ENCODE measurements at regions not wholly inside any gene's neighbourhood (a gene's known extent, or its start where the extent isn't known, plus 50 kb on each side); places are given as distances from the start of the nearest gene placed in this dataset.
"Not testable (repeated sequence)": the region's sequence is repeated elsewhere in the genome, so short reads cannot be mapped to it uniquely, and the experiment has no call there.

DNA sequence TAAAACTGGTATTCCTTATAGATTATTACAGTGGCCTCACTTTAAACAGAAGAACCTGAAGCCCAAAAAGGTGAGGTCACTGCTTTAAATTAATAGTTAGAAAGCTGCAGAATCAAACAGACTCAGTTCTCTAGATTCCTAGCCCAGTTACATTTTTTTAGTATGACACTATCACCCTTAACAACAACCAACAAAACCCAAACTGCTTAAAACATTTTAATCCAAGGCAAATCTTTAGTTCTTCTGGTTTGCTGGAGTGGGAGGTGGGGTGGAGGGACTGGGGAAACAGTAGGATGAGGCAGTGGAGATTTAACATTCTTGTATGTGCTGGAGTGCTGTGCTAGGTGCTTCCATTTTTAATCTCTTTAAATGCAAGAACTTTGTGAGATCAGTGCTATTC is 631.6 kb upstream of the KCNMB2 start:
- Mint-ChIP-seq H3K27me3 (ENCODE audit: low read depth) (no peaks in the 10 kb centered on the region), H3K4me3 (no peak overlapping the region), H3K27ac (peak overlapping the region; percentile 79 to 84 (median 80)), H3K4me1 (peaks cover 46% of the 10 kb centered on the region), H3K9me3 (peaks cover 10% of the 10 kb centered on the region), H3K36me3 (ENCODE audit: low read depth) (peaks cover 11% of the 10 kb centered on the region)
- TF ChIP-seq, protein P1, sequence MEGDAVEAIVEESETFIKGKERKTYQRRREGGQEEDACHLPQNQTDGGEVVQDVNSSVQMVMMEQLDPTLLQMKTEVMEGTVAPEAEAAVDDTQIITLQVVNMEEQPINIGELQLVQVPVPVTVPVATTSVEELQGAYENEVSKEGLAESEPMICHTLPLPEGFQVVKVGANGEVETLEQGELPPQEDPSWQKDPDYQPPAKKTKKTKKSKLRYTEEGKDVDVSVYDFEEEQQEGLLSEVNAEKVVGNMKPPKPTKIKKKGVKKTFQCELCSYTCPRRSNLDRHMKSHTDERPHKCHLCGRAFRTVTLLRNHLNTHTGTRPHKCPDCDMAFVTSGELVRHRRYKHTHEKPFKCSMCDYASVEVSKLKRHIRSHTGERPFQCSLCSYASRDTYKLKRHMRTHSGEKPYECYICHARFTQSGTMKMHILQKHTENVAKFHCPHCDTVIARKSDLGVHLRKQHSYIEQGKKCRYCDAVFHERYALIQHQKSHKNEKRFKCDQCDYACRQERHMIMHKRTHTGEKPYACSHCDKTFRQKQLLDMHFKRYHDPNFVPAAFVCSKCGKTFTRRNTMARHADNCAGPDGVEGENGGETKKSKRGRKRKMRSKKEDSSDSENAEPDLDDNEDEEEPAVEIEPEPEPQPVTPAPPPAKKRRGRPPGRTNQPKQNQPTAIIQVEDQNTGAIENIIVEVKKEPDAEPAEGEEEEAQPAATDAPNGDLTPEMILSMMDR (IDR thresholded peaks at IDR 0.05; ENCODE audit: unreplicated experiment in 3 of 3), result no peak

DNA sequence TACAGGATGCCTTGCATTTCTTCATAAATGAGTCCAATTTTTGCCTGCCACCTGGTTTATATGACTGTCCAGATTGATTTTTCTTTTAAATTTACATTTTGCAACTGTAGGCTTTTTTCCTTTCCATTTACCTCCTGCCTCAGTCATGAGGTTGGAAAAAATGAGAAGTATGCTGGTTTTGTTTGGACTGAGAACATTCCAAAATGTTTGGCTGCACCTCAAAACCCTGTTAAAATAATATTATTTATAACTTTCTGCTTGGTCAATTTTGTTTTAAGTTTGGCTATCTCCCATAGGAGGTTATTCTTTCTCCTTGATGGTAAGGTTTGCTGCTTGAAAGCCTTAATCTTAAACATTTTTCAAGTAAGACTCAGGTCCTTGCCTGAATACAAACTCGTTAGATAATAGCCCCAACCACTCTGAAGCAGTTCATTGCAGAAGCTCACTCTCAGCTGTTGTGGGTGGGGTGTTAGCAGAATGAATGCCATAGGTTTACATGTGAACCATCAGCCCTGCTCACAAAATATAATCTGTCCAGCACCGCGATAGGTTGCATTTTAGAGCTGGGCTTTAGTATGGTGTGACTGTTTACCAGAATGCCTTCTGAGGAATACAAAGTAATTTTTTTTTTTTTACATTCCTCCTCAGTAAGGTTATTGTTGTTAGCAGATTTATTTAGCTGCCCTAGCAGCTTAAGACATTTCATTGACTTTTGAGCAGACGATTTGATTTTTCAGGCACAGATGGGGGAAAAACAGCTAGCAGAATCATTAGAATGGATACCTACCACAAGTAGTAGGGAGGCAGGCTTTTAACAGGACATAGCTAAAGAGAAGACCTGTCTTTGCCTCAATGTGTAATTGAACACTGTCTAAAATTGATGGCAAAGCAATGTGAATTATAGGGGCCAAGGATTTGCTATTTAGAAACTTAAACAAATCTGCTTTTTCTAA is 630.8 kb upstream of the KCNMB2 start:
- no peaks in the 10 kb centered on the region for H3K27me3 Mint-ChIP-seq (ENCODE audit: low read depth)
- peaks cover 7% of the 10 kb centered on the region for H3K9me3 Mint-ChIP-seq
- H3K4me3 Mint-ChIP-seq, result no peak overlapping the region
- peak overlapping the region; percentile 79 to 84 (median 80) for H3K27ac Mint-ChIP-seq
- H3K4me1 Mint-ChIP-seq, result peaks cover 48% of the 10 kb centered on the region
- peaks cover 5% of the 10 kb centered on the region for H3K36me3 Mint-ChIP-seq (ENCODE audit: low read depth)
- TF ChIP-seq, protein P1 (IDR thresholded peaks at IDR 0.05; ENCODE audit: unreplicated experiment in 3 of 3), result no peak

DNA sequence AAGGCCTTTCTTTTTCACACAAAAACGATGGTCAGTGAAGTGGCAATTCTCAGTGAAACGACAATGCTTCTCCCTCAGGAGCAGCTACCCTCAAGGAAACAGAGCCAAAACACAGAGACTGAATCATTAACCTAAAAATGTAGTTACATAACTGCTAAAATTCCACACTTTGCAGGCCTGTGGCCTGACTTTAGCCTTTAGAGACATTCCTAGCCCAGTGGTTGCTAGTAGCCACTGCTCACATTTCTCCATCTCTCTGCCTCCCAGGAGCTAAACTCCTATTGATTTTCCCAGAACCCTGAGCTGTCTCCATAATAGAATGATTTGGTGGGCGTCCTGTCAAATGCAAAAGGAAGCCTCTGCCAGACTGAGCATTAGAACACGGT is 630.1 kb upstream of the KCNMB2 start:
- peak overlapping the region; percentile 79 to 84 (median 80) for H3K27ac Mint-ChIP-seq
- no peaks in the 10 kb centered on the region for H3K27me3 Mint-ChIP-seq (ENCODE audit: low read depth)
- TF ChIP-seq, protein P1 (IDR thresholded peaks at IDR 0.05; ENCODE audit: unreplicated experiment in 3 of 3), result no peak
- no peak overlapping the region for H3K4me3 Mint-ChIP-seq
- peaks cover 48% of the 10 kb centered on the region for H3K4me1 Mint-ChIP-seq
- H3K36me3 Mint-ChIP-seq (ENCODE audit: low read depth), result peaks cover 5% of the 10 kb centered on the region
- H3K9me3 Mint-ChIP-seq, result peaks cover 9% of the 10 kb centered on the region

DNA sequence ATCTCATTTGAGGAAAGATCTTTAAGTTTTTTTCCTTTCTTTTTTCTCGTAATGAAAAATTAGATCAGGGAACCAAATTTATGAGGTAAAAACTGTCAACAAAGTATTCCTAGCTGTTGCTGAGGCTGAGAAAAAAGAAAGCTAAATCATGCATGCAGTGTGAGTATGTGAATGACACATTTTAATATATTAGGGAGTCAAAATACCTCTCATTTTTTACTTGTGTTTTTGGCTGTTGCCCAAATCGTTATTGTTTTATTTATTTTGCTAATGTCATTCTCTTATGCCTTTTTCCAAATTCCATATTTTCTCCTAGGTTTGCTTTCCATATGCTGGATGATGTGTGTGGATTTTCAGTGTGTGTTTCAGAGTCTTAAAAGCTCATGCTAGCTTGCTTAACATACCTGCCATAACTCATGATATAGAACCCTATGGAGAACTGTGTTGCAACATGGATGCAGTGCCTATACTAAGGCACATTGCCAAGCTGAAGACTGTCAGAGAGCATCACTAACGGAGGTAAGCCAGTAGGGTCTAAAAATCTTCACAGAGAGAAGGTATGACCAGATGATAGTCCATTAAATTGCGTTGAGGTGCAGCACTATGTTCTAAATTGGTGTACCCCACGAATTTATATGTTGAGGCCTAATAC is 629.5 kb upstream of the KCNMB2 start:
- H3K36me3 Mint-ChIP-seq (ENCODE audit: low read depth), result peaks cover 9% of the 10 kb centered on the region
- H3K27me3 Mint-ChIP-seq (ENCODE audit: low read depth), result no peaks in the 10 kb centered on the region

DNA sequence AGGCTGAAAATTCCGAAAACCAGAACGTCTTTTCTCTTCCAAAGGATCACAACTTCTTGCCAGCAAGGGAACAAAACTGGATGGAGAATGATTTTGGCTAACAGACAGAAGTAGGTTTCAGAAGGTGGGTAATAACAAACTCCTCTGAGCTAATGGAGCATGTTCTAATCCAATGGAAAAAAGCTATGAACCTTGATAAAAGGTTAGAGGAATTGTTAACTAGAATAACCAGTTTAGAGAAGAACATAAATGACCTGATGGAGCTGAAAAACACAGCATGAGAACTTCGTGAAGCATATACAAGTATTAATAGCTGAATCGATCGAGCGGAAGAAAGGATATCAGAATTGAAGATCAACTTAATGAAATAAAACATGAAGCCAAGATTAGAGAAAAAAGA is 626.7 kb upstream of the KCNMB2 start:
- peaks cover 30% of the 10 kb centered on the region for H3K4me1 Mint-ChIP-seq
- H3K27ac Mint-ChIP-seq, result peak overlapping the region; percentile 52 to 70 (median 64)
- H3K4me3 Mint-ChIP-seq; H3K27me3 Mint-ChIP-seq (ENCODE audit: low read depth); H3K36me3 Mint-ChIP-seq (ENCODE audit: low read depth): not testable (repeated sequence)
- peaks cover 31% of the 10 kb centered on the region for H3K9me3 Mint-ChIP-seq

More for the DNA sequence above, 629.5 kb upstream of the KCNMB2 start:
- H3K4me1 Mint-ChIP-seq, result peaks cover 48% of the 10 kb centered on the region
- H3K4me3 Mint-ChIP-seq, result no peak overlapping the region
- H3K27ac Mint-ChIP-seq, result peak overlapping the region; percentile 79 to 84 (median 80)
- H3K9me3 Mint-ChIP-seq, result peaks cover 13% of the 10 kb centered on the region
- TF ChIP-seq, protein P1 (IDR thresholded peaks at IDR 0.05; ENCODE audit: unreplicated experiment in 3 of 3), result no peak

DNA sequence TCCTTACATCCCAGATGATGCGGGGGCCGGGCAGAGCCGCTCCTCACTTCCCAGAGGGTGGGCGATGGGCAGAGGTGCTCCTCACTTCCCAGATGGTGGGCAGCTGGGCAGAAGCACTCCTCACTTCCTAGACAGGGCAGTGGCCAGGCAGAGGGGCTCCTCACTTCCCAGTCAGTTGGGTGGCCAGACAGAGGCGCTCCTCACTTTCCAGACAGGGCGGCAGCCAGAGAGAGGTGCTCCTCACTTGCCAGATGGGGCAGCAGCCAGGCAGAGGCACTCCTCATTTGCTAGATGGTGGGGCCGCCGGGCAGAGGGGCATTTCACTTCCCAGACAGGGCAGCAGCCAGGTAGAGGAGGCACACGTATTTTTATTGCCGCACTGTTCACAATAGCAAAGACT is 622.0 kb upstream of the KCNMB2 start:
- Mint-ChIP-seq H3K4me1 (peaks cover 5% of the 10 kb centered on the region), H3K27me3 (ENCODE audit: low read depth) (no peaks in the 10 kb centered on the region), H3K9me3 (peaks cover 31% of the 10 kb centered on the region), H3K36me3 (ENCODE audit: low read depth) (peaks cover 9% of the 10 kb centered on the region), H3K4me3 (no peak overlapping the region), H3K27ac (no peak overlapping the region)
- TF ChIP-seq, protein P1 (IDR thresholded peaks at IDR 0.05; ENCODE audit: unreplicated experiment in 3 of 3), result no peak

Data from nephron (organoid).